SKM-1 treated with dmso at 0.1 percent for 144 hours (cell line): ENCODE measurements at regions not wholly inside any gene's neighbourhood (a gene's known extent, or its start where the extent isn't known, plus 50 kb on each side); places are given as distances from the start of the nearest gene placed in this dataset.
"Not testable (repeated sequence)": the region's sequence is repeated elsewhere in the genome, so short reads cannot be mapped to it uniquely, and the experiment has no call there.

Experiments
- DNase-seq: peaks from one replicate; lab custom pipeline; 2025; ENCODE audit not compliant: unreplicated experiment; lab: John Stamatoyannopoulos, UW

DNA sequence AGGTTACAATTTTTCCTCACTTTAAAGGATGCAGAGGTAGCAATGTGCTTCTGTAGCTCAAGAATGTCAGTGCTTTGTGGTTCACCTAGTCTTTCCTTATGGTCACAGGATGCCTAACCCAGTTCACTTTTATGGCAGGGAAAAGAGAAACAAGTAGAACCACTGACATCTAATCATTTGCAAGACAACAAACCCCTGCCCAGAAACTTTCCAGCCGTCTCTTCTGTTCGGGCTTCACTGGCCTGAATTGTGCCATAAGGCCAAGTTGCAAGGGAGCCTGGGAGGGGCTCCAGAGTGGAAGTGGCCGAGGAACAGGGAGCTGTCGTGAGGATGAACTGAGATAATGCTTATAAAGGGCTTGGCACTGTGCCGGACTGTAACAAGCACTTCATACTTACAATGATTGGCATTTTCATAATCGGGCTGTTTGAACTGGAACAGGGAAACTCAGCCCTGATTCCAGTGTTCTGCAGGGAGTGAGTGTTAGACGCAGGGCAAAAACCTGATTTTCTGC is 212.6 kb downstream of the BCAS1 start:
- no peak for DNase-seq

DNA sequence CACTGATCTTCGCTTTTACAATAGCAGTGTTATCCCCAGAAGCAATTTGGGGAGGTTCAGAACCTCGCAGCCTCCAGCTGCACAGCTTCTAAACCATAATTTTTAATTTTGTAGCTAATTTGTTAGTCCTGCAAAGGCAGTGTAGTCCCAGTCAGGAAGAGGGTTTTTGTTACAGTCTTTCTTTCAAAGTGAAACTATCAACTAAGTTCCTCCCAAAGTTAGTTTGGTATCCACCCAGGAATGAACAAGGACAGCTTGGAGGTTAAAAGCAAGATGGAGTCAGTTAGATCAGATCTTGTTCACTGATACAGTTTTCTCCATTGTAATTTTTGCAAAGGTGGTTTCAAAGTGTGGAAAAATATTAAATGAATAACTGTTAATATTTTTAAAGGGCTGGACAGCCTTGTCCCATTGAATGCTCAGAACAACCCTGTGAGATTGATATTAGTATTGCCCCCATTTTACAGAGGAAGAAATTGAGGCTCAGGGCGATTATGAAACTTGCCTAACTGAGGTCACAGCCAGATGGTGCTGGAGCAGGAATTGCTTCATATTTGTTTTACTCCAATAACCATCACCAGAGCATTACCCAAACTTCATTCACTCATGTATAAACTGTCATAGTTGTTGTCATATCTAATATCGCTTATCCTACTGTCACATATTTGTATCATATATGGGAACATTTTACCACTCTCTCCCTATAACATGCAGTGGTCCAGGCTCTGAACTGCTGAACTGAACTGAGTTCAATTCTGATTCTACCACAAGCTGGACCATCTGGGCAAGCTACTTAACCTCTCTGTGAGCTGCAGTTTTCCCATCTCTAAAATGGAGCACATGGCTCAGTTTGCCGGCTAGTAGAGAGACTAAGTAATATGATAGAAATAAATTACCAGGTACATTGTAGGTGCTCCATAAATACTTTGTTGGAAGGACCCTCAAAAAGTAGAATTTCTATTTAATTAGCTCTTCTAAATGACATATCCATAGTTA is 213.8 kb downstream of the BCAS1 start:
- DNase-seq: no peak

- peak; percentile 22 for DNase-seq
Observed at GRCh38 chr20:53855733-53856132, 214.7 kb downstream of the BCAS1 start.

- DNase-seq: not testable (repeated sequence)
Observed at GRCh38 chr20:53854609-53854926, 215.8 kb downstream of the BCAS1 start.

DNA sequence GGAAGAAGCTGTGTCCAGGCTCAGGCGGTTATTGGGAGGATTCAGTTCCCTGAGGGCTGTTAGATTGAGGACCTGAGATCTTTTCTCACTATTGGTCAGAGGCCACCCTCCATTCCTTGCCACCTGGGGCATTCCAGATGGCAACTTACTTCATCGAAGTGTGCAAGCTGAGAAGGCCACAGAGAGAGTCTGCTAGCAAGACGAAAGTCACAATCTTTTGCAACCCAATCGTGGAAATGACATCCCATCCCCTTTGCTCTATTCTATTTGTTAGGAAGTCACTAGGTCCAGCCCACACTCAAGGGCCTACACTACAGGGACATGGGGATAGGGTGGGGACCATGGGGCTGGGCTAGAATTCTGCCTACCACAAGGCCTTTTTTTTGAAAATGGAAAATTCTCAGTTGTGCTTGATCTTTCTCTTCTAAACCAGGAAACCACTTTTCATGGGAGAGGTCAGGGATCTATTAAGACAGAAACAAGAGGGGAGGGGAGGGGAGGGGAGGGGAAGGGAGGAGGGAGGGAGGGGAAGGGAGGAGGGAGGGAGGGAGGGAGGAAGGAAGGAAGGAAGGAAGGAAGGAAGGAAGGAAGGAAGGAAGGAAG is 217.2 kb downstream of the BCAS1 start:
- DNase-seq: no peak

GRCh38 chr20:53852691-53853090 is 217.7 kb downstream of the BCAS1 start:
- no peak for DNase-seq

DNA sequence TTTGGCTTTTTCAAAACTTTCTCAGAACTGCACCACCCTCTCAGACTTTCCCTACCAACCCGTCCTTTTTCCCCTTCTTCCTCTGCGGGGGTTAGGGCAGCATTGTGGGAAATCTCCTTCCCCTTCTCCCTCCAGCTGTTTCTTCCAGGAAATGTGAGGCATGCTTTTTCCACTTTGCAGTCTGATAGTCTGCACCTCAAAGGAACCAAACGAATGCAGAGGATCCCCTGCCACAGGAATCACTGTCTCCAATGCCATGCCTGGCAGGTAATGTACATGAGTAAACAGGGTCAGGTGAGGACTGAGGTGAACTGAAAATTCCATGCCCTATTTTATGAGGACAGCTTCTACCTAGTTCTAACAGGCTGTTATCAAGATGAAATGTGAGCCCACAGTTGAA is 218.4 kb downstream of the BCAS1 start:
- no peak for DNase-seq

GRCh38 chr20:53850319-53850718 is 220.1 kb downstream of the BCAS1 start:
- DNase-seq: no peak

- DNase-seq: no peak
Observed at GRCh38 chr20:53849471-53850059, 220.8 kb downstream of the BCAS1 start.

GRCh38 chr20:53848304-53848703 is 222.1 kb downstream of the BCAS1 start:
- no peak for DNase-seq

DNA sequence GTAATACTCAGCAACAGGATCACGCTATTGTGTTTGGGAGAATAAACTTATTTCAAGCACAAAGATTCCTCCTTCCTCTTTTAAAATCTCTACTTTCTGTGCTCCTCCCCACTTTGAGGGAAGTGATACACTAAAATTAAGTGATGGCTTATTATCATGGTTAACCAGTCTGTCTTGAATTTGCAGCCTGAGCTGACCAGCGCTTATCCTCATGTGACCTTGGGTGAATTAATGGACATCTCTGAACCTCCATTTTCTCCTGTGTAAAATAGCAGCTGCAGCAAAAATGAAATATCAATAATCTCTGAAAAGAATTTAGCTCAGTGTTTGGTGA is 222.6 kb downstream of the BCAS1 start:
- DNase-seq: peak; percentile 73

DNA sequence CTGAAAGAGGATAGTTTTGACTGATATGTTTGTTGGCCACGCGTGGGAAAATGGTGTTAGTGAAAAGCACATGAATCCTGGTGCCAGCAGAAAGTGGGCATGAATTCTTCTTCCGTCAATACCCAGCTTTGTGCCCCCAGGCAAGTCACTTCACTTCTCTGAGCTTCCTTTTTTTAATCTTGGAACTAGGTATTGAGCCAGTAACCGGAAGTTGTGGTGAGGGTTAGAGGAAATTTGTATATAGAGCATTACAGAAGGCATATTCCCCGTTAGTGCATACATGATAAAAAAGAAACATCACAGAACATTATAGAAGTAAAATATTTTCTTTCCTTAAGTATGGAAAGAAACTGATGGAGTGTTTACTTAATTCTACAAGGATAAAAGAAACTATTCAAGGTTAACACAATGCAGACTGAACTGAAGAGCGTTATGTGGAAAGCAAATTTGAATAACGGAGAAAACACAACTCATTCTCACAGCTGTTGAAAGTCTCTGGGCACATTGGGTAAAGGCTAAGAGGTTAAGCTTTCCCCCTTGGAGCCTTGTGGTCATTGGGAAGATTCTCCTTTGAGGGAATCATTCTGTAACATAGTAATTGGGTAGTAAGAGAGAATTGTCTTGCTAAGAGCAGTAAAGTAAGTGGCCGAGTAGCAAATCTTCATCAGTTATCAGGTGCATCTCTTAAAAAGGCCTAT is 223.1 kb downstream of the BCAS1 start:
- DNase-seq: peak; percentile 91

DNA sequence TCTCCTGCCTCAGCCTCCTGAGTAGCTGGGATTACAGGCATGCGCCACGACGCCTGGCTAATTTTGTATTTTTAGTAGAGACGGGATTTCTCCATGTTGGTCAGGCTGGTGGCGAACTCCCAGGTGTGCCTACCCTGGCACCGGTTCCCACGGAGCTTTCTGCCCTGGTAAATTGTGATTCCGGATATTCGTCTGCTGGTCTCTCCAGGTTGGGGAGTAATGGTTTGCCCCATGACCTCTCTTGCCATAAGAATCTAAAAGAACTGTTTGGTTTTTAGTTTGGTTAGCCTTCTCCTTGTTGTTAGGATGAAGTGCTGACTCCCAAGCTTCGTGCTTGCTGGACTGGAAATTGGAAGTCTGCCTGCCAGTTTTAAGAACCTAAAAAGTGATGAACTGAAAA is 223.8 kb downstream of the BCAS1 start:
- DNase-seq: no peak

DNA sequence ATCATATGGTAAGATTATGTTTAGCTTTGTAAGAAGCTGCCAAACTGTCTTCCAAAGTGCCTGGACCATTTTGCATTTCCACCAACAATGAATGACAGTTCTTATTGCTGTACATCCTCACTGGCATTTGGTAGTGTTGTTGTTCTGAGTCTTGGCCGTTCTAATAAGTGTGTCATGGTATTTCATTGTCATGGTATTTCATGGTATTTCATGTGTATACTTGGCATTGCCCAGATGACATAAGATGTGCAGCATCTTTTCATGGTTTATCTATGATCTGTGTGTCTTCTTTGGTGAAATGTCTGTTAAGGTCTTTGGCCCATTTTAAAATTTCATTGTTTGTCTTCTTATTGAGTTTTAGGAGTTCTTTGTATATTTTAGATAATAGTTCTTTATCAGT is 224.4 kb downstream of the BCAS1 start:
- no peak for DNase-seq

- no peak for DNase-seq
Observed at GRCh38 chr20:53844259-53844658, 226.1 kb downstream of the BCAS1 start.

- DNase-seq: no peak
Observed at GRCh38 chr20:53843645-53844044, 226.7 kb downstream of the BCAS1 start.

- DNase-seq: no peak
Observed at GRCh38 chr20:53842301-53843099, 227.9 kb downstream of the BCAS1 start.

DNA sequence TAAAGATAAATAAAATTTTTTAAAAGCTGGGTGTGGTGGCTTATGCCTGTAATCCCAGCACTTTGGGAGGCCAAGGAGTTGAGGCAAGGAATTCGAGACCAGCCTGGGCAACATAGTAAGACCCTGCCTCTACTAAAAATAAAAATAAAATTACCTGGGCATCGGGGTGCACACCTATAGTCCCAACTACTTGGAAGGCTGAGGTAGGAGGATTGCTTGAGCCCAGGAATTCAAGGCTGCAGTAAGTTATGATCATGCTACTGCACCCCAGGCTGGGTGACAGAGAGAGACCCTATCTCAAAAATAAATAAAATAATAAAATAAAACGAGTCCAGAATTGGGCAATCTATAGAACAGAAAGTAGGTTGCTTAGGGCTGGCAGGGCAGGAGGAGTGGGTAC is 228.7 kb downstream of the BCAS1 start:
- DNase-seq: no peak

GRCh38 chr20:53840532-53840931 is 229.9 kb downstream of the BCAS1 start:
- no peak for DNase-seq

- DNase-seq: peak; percentile 97
Observed at GRCh38 chr20:53839423-53840176, 230.8 kb downstream of the BCAS1 start.
